IgD-negative memory B cell (primary cell): ENCODE measurements at regions not wholly inside any gene's neighbourhood (a gene's known extent, or its start where the extent isn't known, plus 50 kb on each side); places are given as distances from the start of the nearest gene placed in this dataset.
A peak's percentile ranks its signal among the peaks of the same experiment; 100 is the strongest.

ENCODE experiments used
- H3K27ac Mint-ChIP-seq, 3 donors: one replicate each; pipeline ENCODE4 v1.8.0; 2020 to 2022; ENCODE audit warnings: mild to moderate bottlenecking in 3 of 3, mixed read lengths in 3 of 3, moderate library complexity in 1 of 3
- H3K27me3 Mint-ChIP-seq: one replicate; pipeline ENCODE4 v1.8.0; 2021; ENCODE audit warnings: mixed read lengths
- H3K36me3 Mint-ChIP-seq: one replicate; pipeline ENCODE4 v1.8.0; 2020; ENCODE audit warnings: mild to moderate bottlenecking, mixed read lengths
- H3K4me1 Mint-ChIP-seq, 3 donors: one replicate each; pipeline ENCODE4 v1.8.0; 2020 to 2022; ENCODE audit warnings: mixed read lengths in 3 of 3, mild to moderate bottlenecking in 1 of 3
- H3K4me3 Mint-ChIP-seq, 4 donors: one replicate each; pipeline ENCODE4 v1.8.0; 2020 to 2022; ENCODE audit warnings: mild to moderate bottlenecking in 4 of 4, mixed read lengths in 4 of 4, moderate library complexity in 3 of 4
- H3K9me3 Mint-ChIP-seq, 3 donors: one replicate each; pipeline ENCODE4 v1.8.0; 2020 to 2021; ENCODE audit warnings: mixed read lengths in 3 of 3, mild to moderate bottlenecking in 1 of 3

DNA sequence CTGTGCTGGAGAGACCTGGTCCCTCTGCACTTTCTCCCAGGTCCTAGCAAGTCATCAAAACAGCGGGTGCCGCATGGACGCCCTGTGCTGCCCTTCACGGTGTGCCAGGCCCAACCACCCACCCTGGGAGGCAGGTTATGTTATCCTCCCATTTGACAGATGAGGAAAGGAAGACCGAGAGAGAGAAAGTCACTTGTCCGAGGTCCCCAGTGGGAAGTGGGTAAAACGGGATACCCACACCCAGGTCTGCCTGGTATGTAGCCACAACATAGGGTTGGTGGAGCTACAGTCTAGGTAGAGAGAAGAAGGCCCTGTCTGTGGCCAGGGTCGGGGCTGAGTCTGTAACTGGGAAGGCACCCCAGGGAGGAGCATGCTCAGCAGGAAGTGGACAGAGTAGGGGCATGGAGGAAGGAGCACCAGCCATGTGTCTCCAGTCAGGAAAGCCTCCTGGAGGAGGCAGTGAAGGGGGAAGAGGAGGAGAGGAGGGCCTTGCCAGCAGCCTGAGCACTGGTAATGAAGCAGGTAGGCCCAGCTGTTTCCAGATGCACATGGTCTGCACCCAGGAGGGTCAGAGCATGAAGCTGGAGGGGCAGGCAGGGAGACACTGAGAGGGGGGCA, 98.4 kb downstream of the ZFP36L2 start:
- Mint-ChIP-seq H3K9me3 (no peaks in the 10 kb centered on the region), H3K4me1 (peaks cover 44 to 72% (median 61%) of the 10 kb centered on the region in 3 donors), H3K4me3 (peak overlapping the region in 3 of 4 donors; percentile 7 to 77 (median 27)), H3K27me3 (peaks cover 1% of the 10 kb centered on the region), H3K27ac (peak overlapping the region; percentile 79 to 97 (median 94)), H3K36me3 (no peaks in the 10 kb centered on the region)

- H3K4me3 Mint-ChIP-seq = peak overlapping the region in 3 of 4 donors; percentile 27 to 77 (median 66)
- H3K9me3 Mint-ChIP-seq = no peaks in the 10 kb centered on the region
- no peaks in the 10 kb centered on the region for H3K36me3 Mint-ChIP-seq
- H3K27me3 Mint-ChIP-seq = peaks cover 1% of the 10 kb centered on the region
- H3K27ac Mint-ChIP-seq = peak overlapping the region; percentile 78 to 97 (median 94)
- peaks cover 44 to 68% (median 57%) of the 10 kb centered on the region in 3 donors for H3K4me1 Mint-ChIP-seq
Observed at GRCh38 chr2:43127208-43127940, 99.0 kb downstream of the ZFP36L2 start.

GRCh38 chr2:43126817-43127207, 99.6 kb downstream of the ZFP36L2 start:
- Mint-ChIP-seq H3K9me3 (no peaks in the 10 kb centered on the region), H3K4me3 (no peak overlapping the region), H3K27ac (peak overlapping the region in 1 of 3 donors; percentile 65)

DNA sequence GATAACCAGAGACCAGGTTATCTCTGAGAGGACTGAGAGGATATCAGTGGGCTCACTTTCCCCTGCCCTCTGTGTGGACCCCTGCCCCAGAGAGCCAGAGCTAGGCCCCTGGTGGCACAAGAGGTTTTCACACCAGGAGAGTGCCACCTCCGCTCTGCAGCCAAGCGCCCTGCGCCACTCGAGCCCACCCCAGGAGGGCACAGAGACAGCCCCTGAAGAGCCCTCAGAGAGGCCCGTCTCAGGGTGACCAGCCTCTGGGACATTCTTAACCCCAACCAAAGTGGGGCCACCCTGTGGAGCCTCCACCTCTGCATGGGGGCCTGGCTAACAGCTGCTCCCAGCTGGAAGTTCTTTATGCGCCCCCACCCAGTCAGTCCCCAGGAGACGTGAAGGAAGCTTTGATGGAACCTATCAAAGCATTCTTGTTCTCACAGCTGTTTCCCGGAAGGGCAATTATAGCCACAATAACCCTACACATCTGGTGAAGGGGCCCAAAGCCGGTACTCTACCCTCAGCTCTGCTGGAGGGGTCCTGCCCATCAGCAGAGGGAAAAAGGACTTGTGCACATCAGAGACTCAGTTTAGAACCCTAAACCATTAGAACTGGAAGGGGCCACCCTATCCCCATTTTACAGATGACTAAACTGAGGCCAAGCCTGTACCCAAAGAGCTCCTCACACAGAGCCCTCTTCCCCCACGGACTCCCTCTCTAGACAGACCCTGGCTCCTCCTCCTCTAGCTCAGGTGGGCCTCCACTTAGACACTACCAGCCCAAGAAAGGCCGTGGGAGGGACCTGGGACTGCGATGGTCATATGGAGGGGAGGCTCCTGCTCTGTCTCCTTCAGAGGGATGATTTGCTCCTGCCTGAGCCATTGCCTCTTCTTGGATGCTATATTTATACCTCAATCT, 101.1 kb downstream of the ZFP36L2 start:
- H3K27me3 Mint-ChIP-seq = peaks cover 1% of the 10 kb centered on the region
- peak overlapping the region in 1 of 3 donors; percentile 65 for H3K27ac Mint-ChIP-seq
- peaks cover 36 to 49% (median 40%) of the 10 kb centered on the region in 3 donors for H3K4me1 Mint-ChIP-seq
- H3K36me3 Mint-ChIP-seq = no peaks in the 10 kb centered on the region
- no peaks in the 10 kb centered on the region for H3K9me3 Mint-ChIP-seq
- H3K4me3 Mint-ChIP-seq = peak overlapping the region in 2 of 4 donors; percentile 37 to 63

More at GRCh38 chr2:43126817-43127207, 99.6 kb downstream of the ZFP36L2 start:
- H3K27me3 Mint-ChIP-seq = peaks cover 1% of the 10 kb centered on the region
- no peaks in the 10 kb centered on the region for H3K36me3 Mint-ChIP-seq
- H3K4me1 Mint-ChIP-seq = peaks cover 42 to 64% (median 53%) of the 10 kb centered on the region in 3 donors

- Mint-ChIP-seq H3K9me3 (peaks cover under 1 to 2% (median 1%) of the 10 kb centered on the region in 3 donors), H3K4me3 (no peak overlapping the region), H3K27me3 (peaks cover 1% of the 10 kb centered on the region), H3K4me1 (peaks cover 29 to 42% (median 34%) of the 10 kb centered on the region in 3 donors), H3K36me3 (no peaks in the 10 kb centered on the region), H3K27ac (peak overlapping the region in 1 of 3 donors; percentile 92)
Observed at GRCh38 chr2:43124687-43125057, 101.7 kb downstream of the ZFP36L2 start.

DNA sequence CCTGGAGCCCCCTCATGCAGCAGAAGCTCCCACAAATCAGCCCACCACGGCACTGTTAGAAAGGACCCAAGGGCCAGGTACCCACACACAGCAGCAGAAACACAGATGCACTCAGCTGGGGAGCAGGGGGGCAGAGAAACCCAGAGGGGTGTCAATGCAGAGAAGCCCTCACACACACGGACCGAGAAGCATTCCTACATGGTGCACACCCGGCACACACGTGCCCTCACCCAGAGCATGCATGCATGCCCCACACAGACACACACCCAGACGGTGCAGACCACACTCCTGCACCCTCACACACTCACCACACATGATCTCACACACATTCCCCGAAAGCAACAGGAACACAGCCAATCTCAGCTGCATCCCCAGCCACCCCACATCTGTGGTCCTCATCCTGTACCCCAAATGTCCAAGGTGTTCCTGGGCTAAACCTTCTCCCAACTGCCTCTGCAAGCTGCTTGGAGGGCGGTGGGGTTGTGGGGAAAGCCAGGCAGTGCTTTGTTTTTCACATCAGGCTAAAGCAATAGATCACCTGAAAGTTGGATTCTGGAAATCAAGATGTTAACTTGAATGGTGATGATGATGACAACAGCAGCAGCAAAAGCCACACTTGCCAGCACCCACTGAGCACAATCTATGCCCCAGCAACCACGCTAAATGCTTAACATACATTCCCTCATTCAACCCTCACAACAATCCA, 102.3 kb downstream of the ZFP36L2 start:
- Mint-ChIP-seq H3K27ac (peak overlapping the region in 2 of 3 donors; percentile 61 to 92), H3K4me1 (peaks cover 24 to 38% (median 29%) of the 10 kb centered on the region in 3 donors), H3K4me3 (peak overlapping the region in 2 of 4 donors; percentile 61 to 65), H3K9me3 (peaks cover 2 to 5% (median 2%) of the 10 kb centered on the region in 3 donors), H3K27me3 (peaks cover 1% of the 10 kb centered on the region), H3K36me3 (no peaks in the 10 kb centered on the region)

DNA sequence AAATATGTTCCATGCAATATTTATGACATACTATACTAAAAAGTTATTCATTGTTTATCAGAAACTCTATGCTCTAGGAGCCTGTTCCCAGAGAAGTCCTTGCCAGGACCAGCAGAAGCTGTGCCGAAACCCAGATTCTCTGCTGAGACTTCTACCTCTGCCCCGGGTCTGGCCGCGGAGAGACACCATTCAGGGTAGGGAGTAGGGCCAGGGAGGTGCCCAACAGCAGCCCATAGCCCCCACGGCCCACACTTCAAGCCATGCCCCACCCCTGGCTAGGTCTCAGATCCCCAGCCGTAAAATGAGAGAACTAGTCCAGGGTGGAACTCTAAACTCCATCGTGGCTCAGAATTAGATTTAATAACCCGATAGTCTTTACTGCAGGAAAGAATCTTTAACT, 102.9 kb downstream of the ZFP36L2 start:
- Mint-ChIP-seq H3K27ac (peak overlapping the region in 2 of 3 donors; percentile 10 to 92), H3K4me1 (peaks cover 22 to 32% (median 24%) of the 10 kb centered on the region in 3 donors), H3K4me3 (peak overlapping the region in 1 of 4 donors; percentile 32)

DNA sequence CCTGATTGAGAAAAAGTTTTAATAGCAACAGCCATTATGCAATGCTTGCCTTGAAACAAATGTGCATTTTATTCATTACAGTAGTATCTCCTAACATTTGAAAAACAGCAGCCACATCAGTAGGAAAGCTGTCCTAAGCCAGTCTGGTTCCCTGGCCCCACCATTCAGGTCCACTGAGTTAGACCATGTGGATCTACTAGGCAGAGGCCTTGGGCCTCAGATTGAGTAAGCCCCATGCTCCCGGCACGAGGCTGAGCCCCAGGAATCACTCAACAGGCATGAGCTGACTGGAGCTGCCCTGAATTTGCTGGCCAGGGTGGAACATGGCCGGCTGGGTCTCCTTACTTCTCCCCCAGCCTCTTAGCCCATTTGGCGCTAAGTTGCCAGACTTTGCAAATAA, 103.4 kb downstream of the ZFP36L2 start:
- no peak overlapping the region for H3K4me3 Mint-ChIP-seq
- peaks cover 2 to 5% (median 5%) of the 10 kb centered on the region in 3 donors for H3K9me3 Mint-ChIP-seq
- no peaks in the 10 kb centered on the region for H3K36me3 Mint-ChIP-seq
- H3K4me1 Mint-ChIP-seq = peaks cover 17 to 28% (median 20%) of the 10 kb centered on the region in 3 donors
- H3K27me3 Mint-ChIP-seq = no peaks in the 10 kb centered on the region
- H3K27ac Mint-ChIP-seq = no peak overlapping the region

More for the DNA sequence above, 102.9 kb downstream of the ZFP36L2 start:
- Mint-ChIP-seq H3K9me3 (peaks cover 2 to 5% (median 5%) of the 10 kb centered on the region in 3 donors), H3K27me3 (no peaks in the 10 kb centered on the region), H3K36me3 (no peaks in the 10 kb centered on the region)

DNA sequence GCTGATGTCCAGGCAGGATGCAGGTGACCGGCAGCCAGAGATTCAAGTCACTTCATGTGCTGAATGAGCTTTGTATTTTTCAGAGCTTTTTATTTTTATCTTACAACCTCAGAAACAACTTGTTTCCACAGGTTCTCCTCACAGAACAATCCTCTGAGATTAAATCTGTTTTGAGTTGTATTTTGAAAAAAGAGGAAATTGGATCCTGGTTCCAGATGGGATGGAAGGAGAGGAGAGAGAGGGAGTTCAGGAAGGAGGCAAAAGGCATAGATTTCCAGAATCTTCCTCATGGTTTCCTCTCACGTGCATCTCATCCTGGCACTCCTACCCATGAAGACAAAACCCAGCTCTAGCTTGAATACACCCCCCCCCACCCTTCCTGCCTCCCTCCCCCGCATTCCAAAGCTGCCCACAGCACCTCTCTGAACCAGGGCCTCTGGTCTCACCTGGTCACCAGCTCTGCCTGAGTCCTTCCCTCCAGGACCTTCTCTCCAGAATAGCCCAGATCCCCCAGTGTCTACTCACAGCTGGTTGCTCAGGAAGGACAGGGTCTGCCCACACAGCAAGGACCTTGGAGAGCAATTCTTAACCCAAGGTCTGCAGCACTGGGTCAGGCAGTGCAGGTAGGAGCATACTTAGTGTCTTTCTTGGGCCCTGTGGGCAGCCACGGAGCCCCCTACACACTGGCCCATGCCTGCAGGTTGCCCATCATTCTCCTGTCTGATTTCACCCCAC, 104.7 kb downstream of the ZFP36L2 start:
- H3K36me3 Mint-ChIP-seq = no peaks in the 10 kb centered on the region
- H3K4me1 Mint-ChIP-seq = peaks cover 10 to 18% (median 11%) of the 10 kb centered on the region in 3 donors
- no peaks in the 10 kb centered on the region for H3K27me3 Mint-ChIP-seq
- peaks cover 2 to 5% (median 5%) of the 10 kb centered on the region in 3 donors for H3K9me3 Mint-ChIP-seq
- H3K27ac Mint-ChIP-seq = no peak overlapping the region
- H3K4me3 Mint-ChIP-seq = no peak overlapping the region

- Mint-ChIP-seq H3K9me3 (peaks cover 2 to 5% (median 5%) of the 10 kb centered on the region in 3 donors), H3K27me3 (peaks cover 4% of the 10 kb centered on the region), H3K4me1 (peaks cover 5 to 6% (median 6%) of the 10 kb centered on the region in 3 donors), H3K4me3 (no peak overlapping the region), H3K27ac (no peak overlapping the region), H3K36me3 (no peaks in the 10 kb centered on the region)
Observed at GRCh38 chr2:43119303-43119702, 107.1 kb downstream of the ZFP36L2 start.

- H3K27ac Mint-ChIP-seq = no peak overlapping the region
- peaks cover 4% of the 10 kb centered on the region for H3K27me3 Mint-ChIP-seq
Observed at GRCh38 chr2:43117521-43118143, 108.8 kb downstream of the ZFP36L2 start.

DNA sequence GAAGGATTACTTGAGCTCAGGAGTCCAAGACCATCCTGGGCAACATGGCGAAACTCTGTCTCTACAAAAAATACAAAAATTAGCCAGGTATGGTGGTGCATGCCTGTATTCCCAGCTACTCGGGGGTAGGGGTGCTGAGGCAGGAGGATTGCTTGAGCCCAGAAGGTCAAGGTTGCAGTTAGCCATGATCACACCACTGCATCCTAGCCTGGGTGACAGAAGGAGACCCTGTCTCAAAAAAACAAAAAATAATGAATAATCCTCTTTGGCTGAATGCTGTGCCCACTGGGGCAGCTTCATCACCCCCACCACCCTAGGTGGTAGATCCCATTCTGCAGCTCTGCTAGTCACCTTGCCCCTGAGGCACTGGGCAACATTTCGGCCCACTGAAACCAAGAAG, 109.4 kb downstream of the ZFP36L2 start:
- H3K27me3 Mint-ChIP-seq = peaks cover 4% of the 10 kb centered on the region
- H3K4me3 Mint-ChIP-seq = no peak overlapping the region
- H3K9me3 Mint-ChIP-seq = peaks cover 2 to 5% (median 5%) of the 10 kb centered on the region in 3 donors
- H3K36me3 Mint-ChIP-seq = no peaks in the 10 kb centered on the region
- H3K27ac Mint-ChIP-seq = no peak overlapping the region
- H3K4me1 Mint-ChIP-seq = no peaks in the 10 kb centered on the region

More at GRCh38 chr2:43117521-43118143, 108.8 kb downstream of the ZFP36L2 start:
- no peak overlapping the region for H3K4me3 Mint-ChIP-seq
- H3K9me3 Mint-ChIP-seq = peaks cover 2 to 5% (median 5%) of the 10 kb centered on the region in 3 donors
- no peaks in the 10 kb centered on the region for H3K36me3 Mint-ChIP-seq
- peaks cover 0 to 2% (median 0%) of the 10 kb centered on the region in 3 donors for H3K4me1 Mint-ChIP-seq

GRCh38 chr2:43115881-43116280, 110.5 kb downstream of the ZFP36L2 start:
- Mint-ChIP-seq H3K27ac (no peak overlapping the region), H3K4me3 (no peak overlapping the region), H3K9me3 (peaks cover 2 to 5% (median 5%) of the 10 kb centered on the region in 3 donors), H3K36me3 (no peaks in the 10 kb centered on the region), H3K27me3 (peaks cover 4% of the 10 kb centered on the region), H3K4me1 (no peaks in the 10 kb centered on the region)
